ENCODE measurements at regions not wholly inside any gene's neighbourhood (a gene's known extent, or its start where the extent isn't known, plus 50 kb on each side); places are given as distances from the start of the nearest gene placed in this dataset.

GRCh38 chr6:165861226-165861625 is 198.2 kb upstream of the PDE10A start:
- Histone ChIP-seq H3K4me3 (no peak overlapping the region), H3K9me3 (no peaks in the 10 kb centered on the region), H3K36me3 (no peaks in the 10 kb centered on the region), H3K4me1 (ENCODE audit: control insufficient read depth in 1 of 2, low read depth in 2 of 2) (no peaks in the 10 kb centered on the region), H3K27ac (no peak overlapping the region), H3K27me3 (replicated peaks; ENCODE audit: insufficient read depth) (no peaks in the 10 kb centered on the region)
- no peak for DNase-seq (ENCODE audit: low spot score)
- TF ChIP-seq CTCF (IDR thresholded peaks at IDR 0.05) = no peak
- no peak for ATAC-seq (ENCODE audit: insufficient number of reproducible peaks, low FRiP score, low read depth)

- DNase-seq (ENCODE audit: low spot score) = no peak
- ATAC-seq (ENCODE audit: insufficient number of reproducible peaks, low FRiP score, low read depth) = no peak
- H3K4me1 ChIP-seq (ENCODE audit: control insufficient read depth in 1 of 2, low read depth in 2 of 2) = no peaks in the 10 kb centered on the region
- no peak overlapping the region for H3K4me3 ChIP-seq
- no peaks in the 10 kb centered on the region for H3K36me3 ChIP-seq
- H3K9me3 ChIP-seq = no peaks in the 10 kb centered on the region
- no peak for TF ChIP-seq CTCF (IDR thresholded peaks at IDR 0.05)
- H3K27me3 ChIP-seq (replicated peaks; ENCODE audit: insufficient read depth) = no peaks in the 10 kb centered on the region
- no peak overlapping the region for H3K27ac ChIP-seq
Observed at GRCh38 chr6:165858586-165858985, 195.5 kb upstream of the PDE10A start.

- no peaks in the 10 kb centered on the region for H3K4me1 ChIP-seq (ENCODE audit: control insufficient read depth in 1 of 2, low read depth in 2 of 2)
- TF ChIP-seq CTCF (IDR thresholded peaks at IDR 0.05) = no peak
Observed at GRCh38 chr6:165855856-165856255, 192.8 kb upstream of the PDE10A start.

GRCh38 chr6:165854863-165855593 is 192.0 kb upstream of the PDE10A start:
- H3K27me3 ChIP-seq (replicated peaks; ENCODE audit: insufficient read depth) = no peaks in the 10 kb centered on the region
- H3K36me3 ChIP-seq = no peaks in the 10 kb centered on the region
- H3K4me3 ChIP-seq = no peak overlapping the region
- ATAC-seq (ENCODE audit: insufficient number of reproducible peaks, low FRiP score, low read depth) = no peak
- no peaks in the 10 kb centered on the region for H3K9me3 ChIP-seq
- no peak for TF ChIP-seq CTCF (IDR thresholded peaks at IDR 0.05)
- no peaks in the 10 kb centered on the region for H3K4me1 ChIP-seq (ENCODE audit: control insufficient read depth in 1 of 2, low read depth in 2 of 2)
- no peak for DNase-seq (ENCODE audit: low spot score)
- H3K27ac ChIP-seq = no peak overlapping the region

More at GRCh38 chr6:165855856-165856255, 192.8 kb upstream of the PDE10A start:
- Histone ChIP-seq H3K4me3 (no peak overlapping the region), H3K9me3 (no peaks in the 10 kb centered on the region), H3K36me3 (no peaks in the 10 kb centered on the region), H3K27me3 (replicated peaks; ENCODE audit: insufficient read depth) (no peaks in the 10 kb centered on the region), H3K27ac (no peak overlapping the region)
- no peak for DNase-seq (ENCODE audit: low spot score)
- no peak for ATAC-seq (ENCODE audit: insufficient number of reproducible peaks, low FRiP score, low read depth)

- H3K4me1 ChIP-seq (ENCODE audit: control insufficient read depth in 1 of 2, low read depth in 2 of 2) = no peaks in the 10 kb centered on the region
- H3K27ac ChIP-seq = no peak overlapping the region
- no peaks in the 10 kb centered on the region for H3K36me3 ChIP-seq
- ATAC-seq (ENCODE audit: insufficient number of reproducible peaks, low FRiP score, low read depth) (no peak), DNase-seq (ENCODE audit: low spot score) (no peak)
- H3K9me3 ChIP-seq = no peaks in the 10 kb centered on the region
- no peak overlapping the region for H3K4me3 ChIP-seq
- no peaks in the 10 kb centered on the region for H3K27me3 ChIP-seq (replicated peaks; ENCODE audit: insufficient read depth)
- no peak for TF ChIP-seq CTCF (IDR thresholded peaks at IDR 0.05)
Observed at GRCh38 chr6:165854061-165854862, 191.2 kb upstream of the PDE10A start.

Measured in thoracic aorta (tissue), 2 donors.